H4 (cell line): ENCODE measurements at regions not wholly inside any gene's neighbourhood (a gene's known extent, or its start where the extent isn't known, plus 50 kb on each side); places are given as distances from the start of the nearest gene placed in this dataset.
"Not testable (repeated sequence)": the region's sequence is repeated elsewhere in the genome, so short reads cannot be mapped to it uniquely, and the experiment has no call there.

Experiments
- DNase-seq: peaks from one replicate; pipeline ENCODE4 v3.0.0-alpha.2; 2015; ENCODE audit warnings: low spot score

- DNase-seq: no peak
These were observed 53.2 kb upstream of the SH3BP4 start for GRCh38 chr2:234898534-234899053.

- DNase-seq: not testable (repeated sequence)
These were observed 63.4 kb upstream of the SH3BP4 start for GRCh38 chr2:234888442-234888841.

GRCh38 chr2:234887195-234887594, 64.6 kb upstream of the SH3BP4 start:
- no peak for DNase-seq

GRCh38 chr2:234885886-234886285, 65.9 kb upstream of the SH3BP4 start:
- DNase-seq: no peak

GRCh38 chr2:234885118-234885517, 66.7 kb upstream of the SH3BP4 start:
- DNase-seq: no peak

- no peak for DNase-seq
These were observed 67.2 kb upstream of the SH3BP4 start for GRCh38 chr2:234884591-234884990.

- DNase-seq: peak; percentile 95
These were observed 70.2 kb upstream of the SH3BP4 start for GRCh38 chr2:234881413-234882241.

GRCh38 chr2:234880551-234881211, 71.1 kb upstream of the SH3BP4 start:
- peak; percentile 84 for DNase-seq

- DNase-seq: peak; percentile 68
These were observed 72.0 kb upstream of the SH3BP4 start for GRCh38 chr2:234879671-234880455.

- DNase-seq: not testable (repeated sequence)
These were observed 75.2 kb upstream of the SH3BP4 start for GRCh38 chr2:234876621-234877020.

- DNase-seq: no peak
These were observed 77.3 kb upstream of the SH3BP4 start for GRCh38 chr2:234874347-234875046.

- DNase-seq: peak; percentile 73
These were observed 78.0 kb upstream of the SH3BP4 start for GRCh38 chr2:234873828-234874173.

GRCh38 chr2:234873103-234873827, 78.6 kb upstream of the SH3BP4 start:
- no peak for DNase-seq

- no peak for DNase-seq
These were observed 81.8 kb upstream of the SH3BP4 start for GRCh38 chr2:234869969-234870368.

- no peak for DNase-seq
These were observed 82.7 kb upstream of the SH3BP4 start for GRCh38 chr2:234869164-234869563.

GRCh38 chr2:234867882-234868285, 83.9 kb upstream of the SH3BP4 start:
- DNase-seq: no peak

GRCh38 chr2:234865586-234865985, 86.2 kb upstream of the SH3BP4 start:
- DNase-seq: no peak

- no peak for DNase-seq
These were observed 86.8 kb upstream of the SH3BP4 start for GRCh38 chr2:234865040-234865439.

- no peak for DNase-seq
These were observed 87.3 kb upstream of the SH3BP4 start for GRCh38 chr2:234864506-234864905.

GRCh38 chr2:234863043-234863934, 88.5 kb upstream of the SH3BP4 start:
- peak; percentile 84 for DNase-seq
